ENCODE measurements at regions not wholly inside any gene's neighbourhood (a gene's known extent, or its start where the extent isn't known, plus 50 kb on each side); places are given as distances from the start of the nearest gene placed in this dataset. TPM values are rescaled to one million over a fixed set of nuclear protein-coding genes. Genes with fewer than 3 reads are reported as not detected.
"Not testable (repeated sequence)": the region's sequence is repeated elsewhere in the genome, so short reads cannot be mapped to it uniquely, and the experiment has no call there.

GRCh38 chr16:70059429-70059828, 54.7 kb upstream of the PDPR start:
- DNase-seq (ENCODE audit: low read depth); H3K4me3 ChIP-seq (ENCODE audit: low read depth, low read length); POLR2A ChIA-PET; H3K36me3 ChIP-seq (ENCODE audit: control insufficient read depth, insufficient read depth, low read length); H3K27me3 ChIP-seq (ENCODE audit: control insufficient read depth, insufficient read depth, low read length); CTCF ChIA-PET: not testable (repeated sequence)

GRCh38 chr16:70060521-70061027, 53.6 kb upstream of the PDPR start:
- CTCF ChIA-PET, result interaction anchor here (0.6 kb wide), 1 partner anchor 529 kb away, joined by 4 read pairs; no protein-coding TSS in a partner anchor

DNA sequence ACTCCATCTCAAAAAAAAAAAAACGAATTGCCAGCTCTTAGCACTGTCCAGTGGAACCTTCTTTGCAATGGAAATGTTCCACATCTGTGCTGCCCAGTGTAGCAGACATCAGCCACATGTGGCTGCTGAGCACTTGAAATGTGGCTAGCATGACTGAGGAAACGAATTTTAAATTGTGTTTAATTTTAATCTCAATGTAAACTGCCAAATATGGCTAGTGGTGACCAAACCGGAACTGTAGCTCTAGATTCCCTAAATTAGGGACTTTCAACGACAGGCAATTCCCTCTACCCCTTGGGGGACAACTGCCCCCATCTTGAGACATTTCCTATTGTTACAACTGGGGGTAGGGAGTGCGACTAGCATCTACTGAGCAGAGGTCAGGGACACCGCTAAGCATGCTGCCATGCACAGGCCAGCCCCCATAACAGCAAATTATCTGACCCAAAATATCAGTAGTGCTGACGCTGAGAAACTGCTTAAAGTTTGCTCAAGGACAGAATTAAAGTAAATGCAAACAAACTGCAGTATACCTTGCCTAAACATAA, 52.4 kb upstream of the PDPR start:
- DNase-seq (ENCODE audit: low read depth); H3K27me3 ChIP-seq (ENCODE audit: control insufficient read depth, insufficient read depth, low read length); H3K4me3 ChIP-seq (ENCODE audit: low read depth, low read length); POLR2A ChIA-PET; CTCF ChIA-PET; H3K36me3 ChIP-seq (ENCODE audit: control insufficient read depth, insufficient read depth, low read length): not testable (repeated sequence)

More at GRCh38 chr16:70060521-70061027, 53.6 kb upstream of the PDPR start:
- DNase-seq (ENCODE audit: low read depth); POLR2A ChIA-PET; H3K27me3 ChIP-seq (ENCODE audit: control insufficient read depth, insufficient read depth, low read length); H3K36me3 ChIP-seq (ENCODE audit: control insufficient read depth, insufficient read depth, low read length); H3K4me3 ChIP-seq (ENCODE audit: low read depth, low read length): not testable (repeated sequence)

GRCh38 chr16:70062947-70063346, 51.2 kb upstream of the PDPR start:
- POLR2A ChIA-PET; CTCF ChIA-PET; H3K36me3 ChIP-seq (ENCODE audit: control insufficient read depth, insufficient read depth, low read length); H3K27me3 ChIP-seq (ENCODE audit: control insufficient read depth, insufficient read depth, low read length); DNase-seq (ENCODE audit: low read depth); H3K4me3 ChIP-seq (ENCODE audit: low read depth, low read length): not testable (repeated sequence)

Small RNA genes in the stretch of these regions (small RNA-seq; reads per million reads assigned to genes)
- not detected for gene MIR1972-2 (ENCODE audit: insufficient read length, low read depth, low replicate concordance)

Data from BJ (cell line).